Gastrocnemius medialis (tissue), 4 donors: ENCODE measurements at regions not wholly inside any gene's neighbourhood (a gene's known extent, or its start where the extent isn't known, plus 50 kb on each side); places are given as distances from the start of the nearest gene placed in this dataset.

Experiments
- ATAC-seq, 2 donors: fragments of 150-250 bp; one replicate each; pipeline ENCODE4 v1.9.1; 2016
- DNase-seq, 2 donors: peaks; one replicate each; pipeline ENCODE4 v3.0.0-alpha.2; 2019
- H3K27ac ChIP-seq, 4 donors: fragments of 200-600 bp; sonication (generic); 1 replicate in 1 of 4; 2 replicates in 3 of 4; pipeline ENCODE4 v1.5.1; 2016 to 2018; ENCODE audit warnings: mild to moderate bottlenecking in 2 of 4, moderate library complexity in 1 of 4
- H3K27me3 ChIP-seq, 3 donors: fragments of 200-600 bp; sonication (generic) in 2 of 3; 1 replicate in 1 of 3; 2 replicates in 2 of 3; pipeline versions ENCODE4 v1.5.1 to v1.6.0; 2016 to 2019; ENCODE audit warnings: mild to moderate bottlenecking in 1 of 3, moderate library complexity in 1 of 3
- H3K36me3 ChIP-seq, 2 donors: fragments of 200-600 bp; sonication (generic) in 1 of 2; one replicate each; pipeline ENCODE4 v1.5.1; 2017 to 2018
- H3K4me1 ChIP-seq, 2 donors: fragments of 200-600 bp; sonication (generic) in 1 of 2; one replicate each; pipeline ENCODE4 v1.5.1; 2016 to 2017; ENCODE audit warnings: mild to moderate bottlenecking in 2 of 2
- H3K4me3 ChIP-seq, 4 donors: fragments of 200-600 bp; sonication (generic) in 3 of 4; 1 replicate in 1 of 4; 2 replicates in 3 of 4; pipeline ENCODE4 v1.5.1; 2016 to 2019; ENCODE audit warnings: mild to moderate bottlenecking in 2 of 4
- H3K9me3 ChIP-seq, 3 donors: fragments of 200-600 bp; sonication (generic) in 2 of 3; 1 replicate in 1 of 3; 2 replicates in 2 of 3; pipeline ENCODE4 v1.5.1; 2016 to 2019
- POLR2A ChIP-seq, 2 donors: fragments of 450-650 bp; IDR thresholded peaks; one replicate each; pipeline ENCODE4 v1.6.1; 2017; ENCODE audit warnings: antibody characterized with exemption in 2 of 2, mild to moderate bottlenecking in 2 of 2, moderate library complexity in 2 of 2
- in situ Hi-C, 4 donors: fragments of 200-750 bp; cut with MboI; loops; one replicate each; pipeline versions ENCODE4 v1.15.0 to v1.8.0; 2017; ENCODE audit warnings: low sequenced_read_pairs in 4 of 4
- intact Hi-C: fragments of 100-400 bp; cut with DNase I; formaldehyde crosslinking; loops from one replicate; pipeline ENCODE4 v1.15.1; 2023; ENCODE audit warnings: low total_unique reads
- TF ChIP-seq, protein P1 (sequence below), 5 experiments: fragments of 450-650 bp in 3 of 5; fragments of 200-600 bp in 2 of 5; sonication (generic) in 2 of 5; IDR thresholded peaks in 4 of 5; conservative IDR thresholded peaks in 1 of 5; 1 replicate in 4 of 5; 2 replicates in 1 of 5; pipeline ENCODE4 v1.5.1; 2016 to 2019; ENCODE audit warnings: antibody characterized with exemption in 5 of 5, mild to moderate bottlenecking in 3 of 5, moderate library complexity in 3 of 5

DNA sequence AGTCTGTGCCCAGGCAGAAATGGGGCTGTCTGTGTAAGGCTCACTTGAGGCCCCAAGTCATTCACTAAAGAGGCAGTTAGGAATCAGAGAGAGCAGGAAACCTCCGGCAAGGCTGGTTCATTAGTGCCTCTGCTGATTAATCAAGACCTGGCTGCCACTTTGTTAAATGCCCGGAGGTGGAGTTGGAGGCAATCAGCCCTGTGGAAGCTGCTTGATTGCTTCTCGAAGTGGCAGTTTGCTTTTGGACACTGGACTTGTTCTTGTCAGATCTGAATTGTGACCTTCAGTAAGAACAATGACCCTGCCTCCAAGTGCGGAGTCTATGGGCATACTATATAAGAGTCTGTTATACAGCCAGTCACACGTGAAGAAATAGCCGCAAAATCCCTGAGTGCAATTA is 183.9 kb upstream of the LINC00305 start:
- DNase-seq, result no peak
- intact Hi-C loops, result no loop called here
- Histone ChIP-seq H3K36me3 (no peaks in the 10 kb centered on the region), H3K27ac (no peak overlapping the region), H3K9me3 (no peaks in the 10 kb centered on the region), H3K4me3 (no peak overlapping the region), H3K4me1 (no peaks in the 10 kb centered on the region), H3K27me3 (no peaks in the 10 kb centered on the region)
- in situ Hi-C loops, result no loop called here
- no peak for ATAC-seq
- TF ChIP-seq, protein P1, sequence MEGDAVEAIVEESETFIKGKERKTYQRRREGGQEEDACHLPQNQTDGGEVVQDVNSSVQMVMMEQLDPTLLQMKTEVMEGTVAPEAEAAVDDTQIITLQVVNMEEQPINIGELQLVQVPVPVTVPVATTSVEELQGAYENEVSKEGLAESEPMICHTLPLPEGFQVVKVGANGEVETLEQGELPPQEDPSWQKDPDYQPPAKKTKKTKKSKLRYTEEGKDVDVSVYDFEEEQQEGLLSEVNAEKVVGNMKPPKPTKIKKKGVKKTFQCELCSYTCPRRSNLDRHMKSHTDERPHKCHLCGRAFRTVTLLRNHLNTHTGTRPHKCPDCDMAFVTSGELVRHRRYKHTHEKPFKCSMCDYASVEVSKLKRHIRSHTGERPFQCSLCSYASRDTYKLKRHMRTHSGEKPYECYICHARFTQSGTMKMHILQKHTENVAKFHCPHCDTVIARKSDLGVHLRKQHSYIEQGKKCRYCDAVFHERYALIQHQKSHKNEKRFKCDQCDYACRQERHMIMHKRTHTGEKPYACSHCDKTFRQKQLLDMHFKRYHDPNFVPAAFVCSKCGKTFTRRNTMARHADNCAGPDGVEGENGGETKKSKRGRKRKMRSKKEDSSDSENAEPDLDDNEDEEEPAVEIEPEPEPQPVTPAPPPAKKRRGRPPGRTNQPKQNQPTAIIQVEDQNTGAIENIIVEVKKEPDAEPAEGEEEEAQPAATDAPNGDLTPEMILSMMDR (IDR thresholded peaks at IDR 0.05 in 4 of 5, conservative IDR thresholded peaks at IDR 0.05 in 1 of 5), result no peak
- no peak for TF ChIP-seq POLR2A (IDR thresholded peaks at IDR 0.05)

DNA sequence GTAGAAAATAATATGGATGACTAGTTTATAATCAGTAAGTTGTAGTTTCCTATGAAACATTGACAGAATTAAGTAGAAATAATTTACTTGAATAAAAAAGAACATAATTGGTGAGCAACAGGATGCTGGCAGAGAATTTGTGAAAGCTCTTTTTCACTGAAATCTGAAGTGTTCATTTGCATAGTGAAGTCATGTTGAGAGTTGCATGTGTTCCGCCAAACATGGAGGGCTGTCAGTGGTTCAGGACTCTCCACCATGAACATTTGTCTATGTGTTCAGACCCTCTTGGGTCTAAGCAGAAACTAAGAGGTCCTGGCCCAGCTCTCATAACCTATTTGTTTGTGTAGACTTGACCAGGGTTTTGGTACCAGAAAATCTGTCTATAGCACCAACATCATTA is 182.5 kb upstream of the LINC00305 start:
- H3K27ac ChIP-seq, result no peak overlapping the region
- TF ChIP-seq, protein P1 (IDR thresholded peaks at IDR 0.05 in 4 of 5, conservative IDR thresholded peaks at IDR 0.05 in 1 of 5), result no peak
- no peak for TF ChIP-seq POLR2A (IDR thresholded peaks at IDR 0.05)
- ATAC-seq (no peak), DNase-seq (no peak)
- intact Hi-C loops, result no loop called here
- in situ Hi-C loops, result no loop called here
- H3K4me3 ChIP-seq, result no peak overlapping the region
- no peaks in the 10 kb centered on the region for H3K36me3 ChIP-seq
- no peaks in the 10 kb centered on the region for H3K4me1 ChIP-seq
- no peaks in the 10 kb centered on the region for H3K27me3 ChIP-seq
- no peaks in the 10 kb centered on the region for H3K9me3 ChIP-seq

DNA sequence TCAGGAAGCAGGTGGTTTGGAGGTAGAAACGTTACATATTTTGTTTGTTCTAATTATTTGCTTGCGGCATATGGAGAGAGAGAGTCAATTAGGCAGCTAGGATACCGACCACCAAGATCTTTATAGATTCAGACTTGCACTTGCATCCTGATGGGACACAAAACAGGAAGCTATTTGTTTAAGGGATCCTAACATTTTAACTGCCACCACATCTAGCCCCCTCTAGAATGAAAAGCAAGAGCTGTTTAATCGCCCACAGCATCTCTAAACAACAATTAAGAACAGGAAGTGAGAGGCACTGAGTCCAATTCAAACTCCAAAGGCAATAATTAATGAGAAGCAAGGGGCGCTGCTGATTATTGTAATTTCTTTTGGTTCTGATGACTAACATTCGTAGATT is 182.0 kb upstream of the LINC00305 start:
- no peak overlapping the region for H3K4me3 ChIP-seq
- H3K9me3 ChIP-seq, result no peaks in the 10 kb centered on the region
- H3K27me3 ChIP-seq, result no peaks in the 10 kb centered on the region
- no peaks in the 10 kb centered on the region for H3K4me1 ChIP-seq
- H3K36me3 ChIP-seq, result no peaks in the 10 kb centered on the region
- ATAC-seq (no peak), DNase-seq (no peak)
- TF ChIP-seq, protein P1 (IDR thresholded peaks at IDR 0.05 in 4 of 5, conservative IDR thresholded peaks at IDR 0.05 in 1 of 5), result no peak
- no peak for TF ChIP-seq POLR2A (IDR thresholded peaks at IDR 0.05)
- no peak overlapping the region for H3K27ac ChIP-seq
- intact Hi-C loops, result no loop called here
- in situ Hi-C loops, result no loop called here

DNA sequence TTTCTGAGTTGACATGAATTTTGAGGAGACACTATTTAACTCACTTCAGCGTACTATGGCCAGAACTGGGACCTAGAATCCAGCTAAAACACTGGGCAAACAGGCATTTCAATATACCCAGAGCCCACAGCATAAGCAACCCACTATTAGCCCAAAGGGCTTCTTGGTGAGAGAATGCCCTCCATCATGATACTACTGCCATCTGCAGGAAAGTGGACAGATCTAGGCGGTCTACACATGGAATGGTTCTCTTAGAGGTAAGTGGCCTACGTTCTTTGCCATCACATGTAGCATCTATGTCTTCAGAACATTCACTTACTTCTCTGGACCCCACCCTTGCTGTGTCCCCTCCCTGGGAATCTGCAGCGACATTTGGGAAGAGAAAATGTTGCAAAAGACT is 181.3 kb upstream of the LINC00305 start:
- intact Hi-C loops (no loop called here), in situ Hi-C loops (no loop called here)
- no peaks in the 10 kb centered on the region for H3K27me3 ChIP-seq
- H3K36me3 ChIP-seq, result no peaks in the 10 kb centered on the region
- TF ChIP-seq, protein P1 (IDR thresholded peaks at IDR 0.05 in 4 of 5, conservative IDR thresholded peaks at IDR 0.05 in 1 of 5), result no peak
- TF ChIP-seq POLR2A (IDR thresholded peaks at IDR 0.05), result no peak
- DNase-seq, result no peak
- no peaks in the 10 kb centered on the region for H3K4me1 ChIP-seq
- H3K27ac ChIP-seq, result no peak overlapping the region
- no peak for ATAC-seq
- no peaks in the 10 kb centered on the region for H3K9me3 ChIP-seq
- no peak overlapping the region for H3K4me3 ChIP-seq

DNA sequence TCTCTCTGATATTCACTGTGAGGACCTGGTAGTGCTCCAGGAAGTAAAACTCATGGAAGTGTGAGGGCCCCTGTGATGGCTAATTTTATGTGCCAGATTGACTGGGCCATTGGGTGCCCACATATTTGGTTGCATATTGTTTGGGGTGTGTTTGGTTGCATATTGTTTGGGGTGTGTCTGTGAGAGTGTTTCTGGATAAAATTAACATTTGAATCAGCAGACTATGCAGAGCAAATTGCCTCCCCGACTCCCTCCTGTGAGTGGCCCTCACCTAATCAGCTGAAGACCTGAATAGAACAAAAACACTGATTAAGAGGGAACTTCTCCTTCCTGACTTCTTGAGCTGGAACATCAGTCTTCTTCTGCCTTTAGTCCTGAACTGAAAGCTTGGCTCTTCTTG is 173.3 kb upstream of the LINC00305 start:
- H3K9me3 ChIP-seq, result no peaks in the 10 kb centered on the region
- no peaks in the 10 kb centered on the region for H3K27me3 ChIP-seq
- intact Hi-C loops, result no loop called here
- in situ Hi-C loops, result no loop called here
- no peaks in the 10 kb centered on the region for H3K36me3 ChIP-seq
- DNase-seq, result no peak
- no peak overlapping the region for H3K4me3 ChIP-seq
- TF ChIP-seq, protein P1 (IDR thresholded peaks at IDR 0.05 in 4 of 5, conservative IDR thresholded peaks at IDR 0.05 in 1 of 5), result no peak
- TF ChIP-seq POLR2A (IDR thresholded peaks at IDR 0.05), result no peak
- ATAC-seq, result no peak
- no peak overlapping the region for H3K27ac ChIP-seq
- no peaks in the 10 kb centered on the region for H3K4me1 ChIP-seq
